GM23338 (cell line): ENCODE measurements at regions not wholly inside any gene's neighbourhood (a gene's known extent, or its start where the extent isn't known, plus 50 kb on each side); places are given as distances from the start of the nearest gene placed in this dataset.

Source experiments
- ATAC-seq: fragments of 200-7000 bp; cut with Tn5 transposase; 3 replicates; pipeline ENCODE4 v1.9.1; 2020
- DNase-seq: peaks from one replicate; pipeline ENCODE4 v3.0.0-alpha.2; 2015; ENCODE audit warnings: low spot score
- H2AFZ ChIP-seq: fragments of 200-600 bp; sonication (generic); 2 replicates; pipeline ENCODE4 v1.8.0; 2016; ENCODE audit warnings: antibody characterized with exemption, mild to moderate bottlenecking, moderate library complexity
- H3F3A ChIP-seq: fragments of 200-600 bp; sonication (generic); replicated peaks from 2 replicates; pipeline ENCODE4 v1.8.0; 2017; ENCODE audit warnings: antibody characterized with exemption, mixed run types, low read depth
- H3K27ac ChIP-seq: fragments of 200-600 bp; sonication (generic); 2 replicates; pipeline ENCODE4 v1.6.1; 2016; ENCODE audit warnings: low read depth
- H3K27me3 ChIP-seq: fragments of 200-600 bp; sonication (generic); 2 replicates; pipeline ENCODE4 v1.8.0; 2016; ENCODE audit warnings: mild to moderate bottlenecking, mixed run types, moderate library complexity; ENCODE audit not compliant: insufficient read depth
- H3K36me3 ChIP-seq: fragments of 200-600 bp; sonication (generic); 2 replicates; pipeline ENCODE4 v1.8.0; 2016; ENCODE audit warnings: mild to moderate bottlenecking; ENCODE audit not compliant: insufficient read depth
- H3K4me1 ChIP-seq: fragments of 200-600 bp; sonication (generic); 2 replicates; pipeline ENCODE4 v1.8.0; 2016; ENCODE audit warnings: mild to moderate bottlenecking, moderate library complexity; ENCODE audit not compliant: insufficient read depth
- H3K4me2 ChIP-seq: fragments of 200-600 bp; sonication (generic); 2 replicates; pipeline ENCODE4 v1.7.1; 2017; ENCODE audit warnings: mixed run types
- H3K4me3 ChIP-seq: fragments of 200-600 bp; sonication (generic); 2 replicates; pipeline ENCODE4 v1.6.1; 2016; ENCODE audit warnings: mixed run types
- H3K79me2 ChIP-seq: fragments of 200-600 bp; sonication (generic); replicated peaks from 2 replicates; pipeline ENCODE4 v1.8.0; 2017; ENCODE audit warnings: mild to moderate bottlenecking; ENCODE audit not compliant: insufficient read depth
- H3K9me2 ChIP-seq: fragments of 200-600 bp; sonication (generic); 2 replicates; pipeline ENCODE4 v1.8.0; 2017; ENCODE audit not compliant: insufficient read depth
- H4K20me1 ChIP-seq: fragments of 200-600 bp; sonication (generic); replicated peaks from 2 replicates; pipeline ENCODE4 v1.8.0; 2017; ENCODE audit warnings: mild to moderate bottlenecking; ENCODE audit not compliant: insufficient read depth
- H3K27ac Mint-ChIP-seq: 2 replicates; pipeline ENCODE4 v1.8.0; 2020; ENCODE audit warnings: inconsistent platforms, mild to moderate bottlenecking, moderate library complexity, mixed read lengths
- H3K27me3 Mint-ChIP-seq: 3 replicates; pipeline ENCODE4 v1.8.0; 2022; ENCODE audit warnings: low read depth, mild to moderate bottlenecking, moderate library complexity, mixed read lengths, inconsistent platforms; ENCODE audit not compliant: insufficient read depth, poor library complexity
- H3K36me3 Mint-ChIP-seq: 3 replicates; pipeline ENCODE4 v1.8.0; 2021; ENCODE audit warnings: low read depth, mild to moderate bottlenecking, inconsistent platforms, moderate library complexity, mixed read lengths
- H3K4me1 Mint-ChIP-seq: 3 replicates; pipeline ENCODE4 v1.8.0; 2020; ENCODE audit warnings: mild to moderate bottlenecking, inconsistent platforms, mixed read lengths
- H3K4me3 Mint-ChIP-seq: 3 replicates; pipeline ENCODE4 v1.8.0; 2021; ENCODE audit warnings: moderate library complexity, mild to moderate bottlenecking, inconsistent platforms, mixed read lengths
- H3K9me3 Mint-ChIP-seq: 3 replicates; pipeline ENCODE4 v1.8.0; 2020; ENCODE audit warnings: moderate library complexity, mild to moderate bottlenecking, inconsistent platforms, mixed read lengths
- CREB1 ChIP-seq: fragments of 250-450 bp; sonication (Bioruptor Pico); IDR thresholded peaks from 2 replicates; pipeline ENCODE4 v1.5.0; 2020; ENCODE audit warnings: low read depth, mild to moderate bottlenecking, moderate library complexity
- CTCF ChIP-seq, 2 experiments: fragments of 200-600 bp in 1 of 2; sonication (generic) in 1 of 2; conservative IDR thresholded peaks; 2 replicates each; pipeline versions ENCODE4 v1.5.1 to v1.6.1; 2016 to 2017; ENCODE audit warnings: antibody characterized with exemption in 2 of 2, low read depth in 2 of 2, mild to moderate bottlenecking in 2 of 2, moderate library complexity in 1 of 2
- ETS1 ChIP-seq: IDR thresholded peaks from 2 replicates; pipeline ENCODE4 v1.6.1; 2016; ENCODE audit warnings: antibody characterized with exemption
- EZH2 ChIP-seq: fragments of 200-600 bp; sonication (generic); IDR thresholded peaks from one replicate; pipeline ENCODE4 v1.8.0; 2017; ENCODE audit warnings: antibody characterized with exemption, mild to moderate bottlenecking, low read depth; ENCODE audit not compliant: unreplicated experiment
- EZH2phosphoT487 ChIP-seq: fragments of 200-600 bp; sonication (generic); IDR thresholded peaks from one replicate; pipeline ENCODE4 v1.8.1; 2018; ENCODE audit warnings: antibody characterized with exemption; ENCODE audit not compliant: unreplicated experiment
- JUNB ChIP-seq: IDR thresholded peaks from one replicate; pipeline ENCODE4 v1.6.1; 2016; ENCODE audit warnings: antibody characterized with exemption; ENCODE audit not compliant: unreplicated experiment
- NANOG ChIP-seq: IDR thresholded peaks from 2 replicates; pipeline ENCODE4 v1.6.1; 2016; ENCODE audit warnings: antibody characterized with exemption, borderline replicate concordance
- POLR2AphosphoS5 ChIP-seq: IDR thresholded peaks from 2 replicates; pipeline ENCODE4 v1.6.1; 2016; ENCODE audit warnings: antibody characterized with exemption, low read depth
- REST ChIP-seq: IDR thresholded peaks from one replicate; pipeline ENCODE4 v1.6.1; 2018; ENCODE audit warnings: antibody characterized with exemption; ENCODE audit not compliant: unreplicated experiment
- STAT1 ChIP-seq: IDR thresholded peaks from one replicate; pipeline ENCODE4 v1.6.1; 2016; ENCODE audit warnings: antibody characterized with exemption; ENCODE audit not compliant: unreplicated experiment
- ZNF114 ChIP-seq: fragments of 250-450 bp; sonication (Bioruptor Pico); IDR thresholded peaks from 2 replicates; pipeline ENCODE4 v1.5.0; 2020; ENCODE audit warnings: mild to moderate bottlenecking, moderate library complexity
- ZNF331 ChIP-seq: fragments of 250-450 bp; sonication (Bioruptor Pico); IDR thresholded peaks from 2 replicates; pipeline ENCODE4 v1.5.0; 2020; ENCODE audit warnings: low read depth, mild to moderate bottlenecking, moderate library complexity
- ZNF462 ChIP-seq: fragments of 250-450 bp; sonication (Bioruptor Pico); IDR thresholded peaks from 2 replicates; pipeline ENCODE4 v1.5.0; 2020; ENCODE audit warnings: mild to moderate bottlenecking, moderate library complexity

GRCh38 chr5:173739741-173740140 is 123.3 kb upstream of the BOD1 start:
- Histone ChIP-seq H2AFZ (no peak overlapping the region), H3K36me3 (no peaks in the 10 kb centered on the region), H3K4me3 (no peak overlapping the region), H3K9me2 (no peaks in the 10 kb centered on the region), H3F3A (no peaks in the 10 kb centered on the region), H3K4me1 (peaks cover 10% of the 10 kb centered on the region), H3K79me2 (peaks cover 9% of the 10 kb centered on the region; the same call in 1 of the 2 replicates), H4K20me1 (no peaks in the 10 kb centered on the region), H3K4me2 (no peak overlapping the region), H3K27ac (no peak overlapping the region), H3K27me3 (no peaks in the 10 kb centered on the region)
- H3K9me3 Mint-ChIP-seq = no peaks in the 10 kb centered on the region; the same call in 1 of the 3 replicates
- H3K27ac Mint-ChIP-seq = no peak overlapping the region
- peaks cover 4% of the 10 kb centered on the region for H3K27me3 Mint-ChIP-seq
- DNase-seq (no peak), ATAC-seq (no peak)
- H3K36me3 Mint-ChIP-seq = peaks cover 7% of the 10 kb centered on the region; the same call in 2 of the 3 replicates
- TF ChIP-seq JUNB = no peak
- TF ChIP-seq ZNF331 = no peak
- no peak for TF ChIP-seq ETS1
- TF ChIP-seq STAT1 = no peak
- no peak for TF ChIP-seq ZNF114 (CRISPR knock-in tag)
- TF ChIP-seq EZH2phosphoT487 = no peak
- TF ChIP-seq EZH2 = no peak
- TF ChIP-seq CTCF (conservative IDR thresholded peaks at IDR 0.05; ENCODE audit: low read depth in 2 of 2) = no peak
- TF ChIP-seq ZNF462 (CRISPR knock-in tag) = no peak
- TF ChIP-seq REST = no peak
- TF ChIP-seq POLR2AphosphoS5 = no peak
- no peak for TF ChIP-seq NANOG
- no peak for TF ChIP-seq CREB1 (CRISPR knock-in tag)
- peaks cover 20% of the 10 kb centered on the region for H3K4me1 Mint-ChIP-seq
- no peak overlapping the region for H3K4me3 Mint-ChIP-seq
